HEK293 (cell line): ENCODE measurements at regions not wholly inside any gene's neighbourhood (a gene's known extent, or its start where the extent isn't known, plus 50 kb on each side); places are given as distances from the start of the nearest gene placed in this dataset.

ENCODE experiments used
- CTCF ChIA-PET: fragments of 350-600 bp; formaldehyde crosslinking; extraction: SDS; loops from one replicate; lab custom pipeline; 2021; ENCODE audit warnings: antibody characterized with exemption; lab: Yijun Ruan, JAX
- POLR2A ChIA-PET: fragments of 300-600 bp; formaldehyde crosslinking; extraction: SDS; loops from one replicate; lab custom pipeline; 2020; ENCODE audit warnings: antibody characterized with exemption, inconsistent platforms; lab: Yijun Ruan, JAX
- H3K27ac ChIP-seq: fragments of 200-500 bp; sonication (Bioruptor generic); 2 replicates; pipeline ENCODE4 v1.5.1; 2014; ENCODE audit warnings: low read depth, low read length, control low read depth, inconsistent platforms; ENCODE audit errors: extremely low read depth
- H3K36me3 ChIP-seq, 2 experiments: fragments of 200-500 bp in 1 of 2; sonication (Bioruptor generic) in 1 of 2; 1 replicate in 1 of 2; 2 replicates in 1 of 2; pipeline ENCODE4 v1.5.1; 2014 to 2017; ENCODE audit warnings: inconsistent platforms in 2 of 2, low read length in 2 of 2; ENCODE audit not compliant: control insufficient read depth in 2 of 2, insufficient read depth in 1 of 2
- H3K4me1 ChIP-seq: fragments of 200-500 bp; sonication (Bioruptor generic); 2 replicates; pipeline ENCODE4 v1.5.1; 2014; ENCODE audit warnings: mild to moderate bottlenecking, low read length, inconsistent platforms; ENCODE audit not compliant: control insufficient read depth, insufficient read depth
- H3K4me3 ChIP-seq: 2 replicates; pipeline ENCODE4 v1.5.1; 2011; ENCODE audit warnings: low read depth, mild to moderate bottlenecking, control low read depth, low read length, moderate library complexity
- H3K9me3 ChIP-seq: fragments of 200-500 bp; sonication (Bioruptor generic); 2 replicates; pipeline ENCODE4 v1.5.1; 2014; ENCODE audit warnings: low read depth, low read length, inconsistent platforms; ENCODE audit not compliant: control insufficient read depth, insufficient read depth
- PRDM4 ChIP-seq: fragments of 450-650 bp; formaldehyde crosslinking; IDR thresholded peaks from 2 replicates; pipeline ENCODE4 v1.5.1; 2017; ENCODE audit warnings: missing biosample characterization, missing genetic modification characterization
- SALL2 ChIP-seq: fragments of 450-650 bp; formaldehyde crosslinking; IDR thresholded peaks from 2 replicates; pipeline ENCODE4 v1.5.0; 2017; ENCODE audit warnings: missing biosample characterization, mild to moderate bottlenecking, missing genetic modification characterization, borderline replicate concordance
- ZBTB6 ChIP-seq: fragments of 450-650 bp; formaldehyde crosslinking; IDR thresholded peaks from 2 replicates; pipeline ENCODE4 v1.5.1; 2017; ENCODE audit warnings: missing biosample characterization, missing genetic modification characterization
- ZNF121 ChIP-seq: fragments of 450-650 bp; formaldehyde crosslinking; IDR thresholded peaks from 2 replicates; pipeline ENCODE4 v1.5.1; 2016; ENCODE audit warnings: missing biosample characterization, missing genetic modification characterization
- ZNF175 ChIP-seq: fragments of 450-650 bp; formaldehyde crosslinking; IDR thresholded peaks from 2 replicates; pipeline ENCODE4 v1.5.1; 2016; ENCODE audit warnings: missing biosample characterization, missing genetic modification characterization
- ZNF184 ChIP-seq: fragments of 450-650 bp; IDR thresholded peaks from 2 replicates; pipeline ENCODE4 v1.5.1; 2018; ENCODE audit warnings: missing biosample characterization, mild to moderate bottlenecking, missing genetic modification characterization
- ZNF2 ChIP-seq: fragments of 450-650 bp; formaldehyde crosslinking; IDR thresholded peaks from 2 replicates; pipeline ENCODE4 v1.5.1; 2016; ENCODE audit warnings: missing biosample characterization, missing genetic modification characterization
- ZNF211 ChIP-seq: fragments of 450-650 bp; formaldehyde crosslinking; IDR thresholded peaks from 2 replicates; pipeline ENCODE4 v1.5.1; 2016; ENCODE audit warnings: low read depth, missing biosample characterization, missing genetic modification characterization
- ZNF416 ChIP-seq: fragments of 450-650 bp; formaldehyde crosslinking; IDR thresholded peaks from 2 replicates; pipeline ENCODE4 v1.5.1; 2016; ENCODE audit warnings: missing biosample characterization, missing genetic modification characterization
- ZNF449 ChIP-seq: fragments of 450-650 bp; formaldehyde crosslinking; IDR thresholded peaks from 2 replicates; pipeline ENCODE4 v1.5.1; 2017; ENCODE audit warnings: missing biosample characterization, mild to moderate bottlenecking, missing genetic modification characterization, moderate library complexity
- ZNF548 ChIP-seq: fragments of 450-650 bp; formaldehyde crosslinking; IDR thresholded peaks from 2 replicates; pipeline ENCODE4 v1.5.1; 2016; ENCODE audit warnings: missing biosample characterization, missing genetic modification characterization
- ZNF571 ChIP-seq: fragments of 450-650 bp; formaldehyde crosslinking; IDR thresholded peaks from 2 replicates; pipeline ENCODE4 v1.5.0; 2017; ENCODE audit warnings: missing biosample characterization, missing genetic modification characterization
- ZNF777 ChIP-seq: fragments of 450-650 bp; formaldehyde crosslinking; IDR thresholded peaks from 2 replicates; pipeline ENCODE4 v1.5.1; 2017; ENCODE audit warnings: missing biosample characterization, missing genetic modification characterization, borderline replicate concordance
- ZNF792 ChIP-seq: fragments of 450-650 bp; formaldehyde crosslinking; IDR thresholded peaks from 2 replicates; pipeline ENCODE4 v1.5.1; 2016; ENCODE audit warnings: missing biosample characterization, missing genetic modification characterization
- ZNF830 ChIP-seq: fragments of 450-650 bp; IDR thresholded peaks from 2 replicates; pipeline ENCODE4 v1.5.0; 2018; ENCODE audit warnings: missing biosample characterization, missing genetic modification characterization, low read depth, mild to moderate bottlenecking, moderate library complexity
- ZSCAN5A ChIP-seq: fragments of 450-650 bp; formaldehyde crosslinking; IDR thresholded peaks from 2 replicates; pipeline ENCODE4 v1.5.1; 2016; ENCODE audit warnings: missing biosample characterization, missing genetic modification characterization
- TF ChIP-seq, protein P1 (sequence below): fragments of 450-650 bp; formaldehyde crosslinking; IDR thresholded peaks from 2 replicates; pipeline ENCODE4 v1.5.1; 2016; ENCODE audit warnings: missing biosample characterization, missing genetic modification characterization
- TF ChIP-seq, protein P2 (sequence below): fragments of 450-650 bp; formaldehyde crosslinking; IDR thresholded peaks from 2 replicates; pipeline ENCODE4 v1.5.1; 2016; ENCODE audit warnings: missing biosample characterization, missing genetic modification characterization
- TF ChIP-seq, protein P3 (sequence below): fragments of 450-650 bp; formaldehyde crosslinking; IDR thresholded peaks from 2 replicates; pipeline ENCODE4 v1.5.1; 2016; ENCODE audit warnings: missing biosample characterization, missing genetic modification characterization
- TF ChIP-seq, protein P4 (sequence below): fragments of 450-650 bp; formaldehyde crosslinking; IDR thresholded peaks from 2 replicates; pipeline ENCODE4 v1.5.1; 2016; ENCODE audit warnings: missing biosample characterization, missing genetic modification characterization

DNA sequence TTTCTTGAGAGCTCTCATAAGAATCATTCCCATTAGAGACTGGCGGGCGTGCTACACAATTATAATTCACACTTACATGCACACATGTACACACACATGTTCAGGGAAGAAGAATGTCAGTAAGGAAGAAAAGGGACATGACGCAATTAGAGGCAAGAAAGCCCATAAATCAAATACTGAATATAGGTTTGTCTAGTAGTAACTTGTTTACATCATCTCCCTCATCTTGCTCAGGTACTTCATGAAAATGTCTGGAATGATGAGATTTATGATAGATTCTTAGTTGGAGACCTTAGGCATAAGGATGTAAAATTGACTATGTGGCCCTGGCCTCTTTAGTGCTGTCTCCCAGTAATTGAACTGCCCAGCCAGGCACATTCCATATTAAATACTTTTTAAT, 628.0 kb upstream of the PCDH20 start (continued):
- TF ChIP-seq, protein P1, sequence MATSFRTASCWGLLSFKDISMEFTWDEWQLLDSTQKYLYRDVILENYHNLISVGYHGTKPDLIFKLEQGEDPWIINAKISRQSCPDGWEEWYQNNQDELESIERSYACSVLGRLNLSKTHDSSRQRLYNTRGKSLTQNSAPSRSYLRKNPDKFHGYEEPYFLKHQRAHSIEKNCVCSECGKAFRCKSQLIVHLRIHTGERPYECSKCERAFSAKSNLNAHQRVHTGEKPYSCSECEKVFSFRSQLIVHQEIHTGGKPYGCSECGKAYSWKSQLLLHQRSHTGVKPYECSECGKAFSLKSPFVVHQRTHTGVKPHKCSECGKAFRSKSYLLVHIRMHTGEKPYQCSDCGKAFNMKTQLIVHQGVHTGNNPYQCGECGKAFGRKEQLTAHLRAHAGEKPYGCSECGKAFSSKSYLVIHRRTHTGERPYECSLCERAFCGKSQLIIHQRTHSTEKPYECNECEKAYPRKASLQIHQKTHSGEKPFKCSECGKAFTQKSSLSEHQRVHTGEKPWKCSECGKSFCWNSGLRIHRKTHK (tag by site-specific recombination): no peak
- no peak for TF ChIP-seq ZNF571
- no peak for TF ChIP-seq ZNF830 (tag by site-specific recombination)
- TF ChIP-seq, all 188 proteins: peak for 0

- CTCF ChIA-PET: no interaction called here
- Histone ChIP-seq H3K9me3 (no peaks in the 10 kb centered on the region), H3K4me3 (no peak overlapping the region), H3K27ac (no peak overlapping the region), H3K36me3 (no peaks in the 10 kb centered on the region), H3K4me1 (no peaks in the 10 kb centered on the region)
- no peak for TF ChIP-seq ZBTB6 (tag by site-specific recombination)
- no peak for TF ChIP-seq ZSCAN5A (tag by site-specific recombination)
- no peak for TF ChIP-seq ZNF211 (tag by site-specific recombination)
- no peak for TF ChIP-seq ZNF416
- no peak for TF ChIP-seq SALL2 (tag by site-specific recombination)
- TF ChIP-seq, protein P2, sequence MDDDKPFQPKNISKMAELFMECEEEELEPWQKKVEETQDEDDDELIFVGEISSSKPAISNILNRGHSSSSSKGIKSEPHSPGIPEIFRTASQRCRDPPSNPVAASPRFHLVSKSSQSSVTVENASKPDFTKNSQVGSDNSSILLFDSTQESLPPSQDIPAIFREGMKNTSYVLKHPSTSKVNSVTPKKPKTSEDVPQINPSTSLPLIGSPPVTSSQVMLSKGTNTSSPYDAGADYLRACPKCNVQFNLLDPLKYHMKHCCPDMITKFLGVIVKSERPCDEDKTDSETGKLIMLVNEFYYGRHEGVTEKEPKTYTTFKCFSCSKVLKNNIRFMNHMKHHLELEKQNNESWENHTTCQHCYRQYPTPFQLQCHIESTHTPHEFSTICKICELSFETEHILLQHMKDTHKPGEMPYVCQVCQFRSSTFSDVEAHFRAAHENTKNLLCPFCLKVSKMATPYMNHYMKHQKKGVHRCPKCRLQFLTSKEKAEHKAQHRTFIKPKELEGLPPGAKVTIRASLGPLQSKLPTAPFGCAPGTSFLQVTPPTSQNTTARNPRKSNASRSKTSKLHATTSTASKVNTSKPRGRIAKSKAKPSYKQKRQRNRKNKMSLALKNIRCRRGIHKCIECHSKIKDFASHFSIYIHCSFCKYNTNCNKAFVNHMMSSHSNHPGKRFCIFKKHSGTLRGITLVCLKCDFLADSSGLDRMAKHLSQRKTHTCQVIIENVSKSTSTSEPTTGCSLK: no peak
- no peak for TF ChIP-seq PRDM4 (tag by site-specific recombination)
- no peak for TF ChIP-seq ZNF449
- POLR2A ChIA-PET: no interaction called here
Measured at GRCh38 chr13:62040806-62041205, 625.2 kb upstream of the PCDH20 start.

DNA sequence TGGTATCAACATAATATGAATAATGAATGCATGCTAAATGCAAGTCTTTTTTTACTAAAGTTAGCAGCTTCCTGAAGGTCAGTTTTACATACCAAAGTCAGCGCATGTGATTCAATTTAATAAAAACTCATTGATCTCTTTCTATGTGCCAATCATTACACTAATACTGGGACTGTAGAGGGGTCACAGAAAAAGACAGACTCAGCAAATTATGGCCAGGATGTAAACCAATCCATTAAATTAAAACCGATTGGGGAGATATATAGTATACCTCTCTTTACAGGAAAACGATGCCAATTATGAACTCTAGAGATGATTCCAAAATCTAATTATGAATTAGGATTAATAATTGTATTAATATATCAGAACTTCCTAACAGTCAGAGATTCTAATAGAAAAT, 624.4 kb upstream of the PCDH20 start:
- Histone ChIP-seq H3K4me1 (no peaks in the 10 kb centered on the region), H3K4me3 (no peak overlapping the region), H3K27ac (no peak overlapping the region), H3K36me3 (no peaks in the 10 kb centered on the region), H3K9me3 (no peaks in the 10 kb centered on the region)
- ChIA-PET CTCF (no interaction called here), POLR2A (no interaction called here)
- TF ChIP-seq ZNF777 (tag by site-specific recombination) (no peak), ZNF2 (no peak), ZNF175 (tag by site-specific recombination) (no peak), ZNF121 (tag by site-specific recombination) (no peak), ZNF548 (tag by site-specific recombination) (no peak), ZNF792 (no peak), ZNF184 (tag by site-specific recombination) (no peak)
- TF ChIP-seq, protein P3, sequence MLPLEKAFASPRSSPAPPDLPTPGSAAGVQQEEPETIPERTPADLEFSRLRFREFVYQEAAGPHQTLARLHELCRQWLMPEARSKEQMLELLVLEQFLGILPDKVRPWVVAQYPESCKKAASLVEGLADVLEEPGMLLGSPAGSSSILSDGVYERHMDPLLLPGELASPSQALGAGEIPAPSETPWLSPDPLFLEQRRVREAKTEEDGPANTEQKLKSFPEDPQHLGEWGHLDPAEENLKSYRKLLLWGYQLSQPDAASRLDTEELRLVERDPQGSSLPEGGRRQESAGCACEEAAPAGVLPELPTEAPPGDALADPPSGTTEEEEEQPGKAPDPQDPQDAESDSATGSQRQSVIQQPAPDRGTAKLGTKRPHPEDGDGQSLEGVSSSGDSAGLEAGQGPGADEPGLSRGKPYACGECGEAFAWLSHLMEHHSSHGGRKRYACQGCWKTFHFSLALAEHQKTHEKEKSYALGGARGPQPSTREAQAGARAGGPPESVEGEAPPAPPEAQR (tag by site-specific recombination): no peak
- TF ChIP-seq, protein P4, sequence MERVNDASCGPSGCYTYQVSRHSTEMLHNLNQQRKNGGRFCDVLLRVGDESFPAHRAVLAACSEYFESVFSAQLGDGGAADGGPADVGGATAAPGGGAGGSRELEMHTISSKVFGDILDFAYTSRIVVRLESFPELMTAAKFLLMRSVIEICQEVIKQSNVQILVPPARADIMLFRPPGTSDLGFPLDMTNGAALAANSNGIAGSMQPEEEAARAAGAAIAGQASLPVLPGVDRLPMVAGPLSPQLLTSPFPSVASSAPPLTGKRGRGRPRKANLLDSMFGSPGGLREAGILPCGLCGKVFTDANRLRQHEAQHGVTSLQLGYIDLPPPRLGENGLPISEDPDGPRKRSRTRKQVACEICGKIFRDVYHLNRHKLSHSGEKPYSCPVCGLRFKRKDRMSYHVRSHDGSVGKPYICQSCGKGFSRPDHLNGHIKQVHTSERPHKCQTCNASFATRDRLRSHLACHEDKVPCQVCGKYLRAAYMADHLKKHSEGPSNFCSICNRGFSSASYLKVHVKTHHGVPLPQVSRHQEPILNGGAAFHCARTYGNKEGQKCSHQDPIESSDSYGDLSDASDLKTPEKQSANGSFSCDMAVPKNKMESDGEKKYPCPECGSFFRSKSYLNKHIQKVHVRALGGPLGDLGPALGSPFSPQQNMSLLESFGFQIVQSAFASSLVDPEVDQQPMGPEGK (tag by site-specific recombination): no peak
